ENCODE measurements at regions not wholly inside any gene's neighbourhood (a gene's known extent, or its start where the extent isn't known, plus 50 kb on each side); places are given as distances from the start of the nearest gene placed in this dataset.
"Not testable (repeated sequence)": the region's sequence is repeated elsewhere in the genome, so short reads cannot be mapped to it uniquely, and the experiment has no call there.

DNA sequence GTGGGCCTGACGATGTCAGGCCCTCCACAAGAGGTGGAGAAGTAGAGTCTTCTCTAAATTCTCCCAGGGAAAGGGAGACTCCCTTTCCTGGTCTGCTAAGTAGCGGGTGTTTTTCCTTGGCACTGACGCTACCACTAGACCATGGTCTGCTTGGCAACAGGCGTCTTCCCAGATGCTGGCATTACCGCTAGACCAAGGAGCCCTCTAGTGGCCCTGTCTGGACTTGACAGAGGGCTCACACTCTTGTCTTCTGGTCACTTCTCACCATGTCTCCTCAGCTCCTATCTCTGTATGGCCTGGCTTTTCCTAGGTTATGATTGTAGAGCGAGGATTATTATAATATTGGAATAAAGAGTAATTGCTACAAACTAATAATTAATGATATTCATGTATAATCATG lies 51.1 kb upstream of the RASSF6 start:
- H3K9me3 Mint-ChIP-seq; H3K27me3 ChIP-seq (ENCODE audit: insufficient read depth, low read length); DNase-seq; H3K36me3 ChIP-seq (ENCODE audit: insufficient read depth, low read length); POLR2A ChIA-PET (ENCODE audit: partially characterized antibody); intact Hi-C loops (cut with micrococcal nuclease); H3K36me3 Mint-ChIP-seq; H3K4me1 ChIP-seq (ENCODE audit: insufficient read depth, low read length); H3K9me3 ChIP-seq (ENCODE audit: control insufficient read depth in 1 of 2, low read length in 2 of 2); H3K4me1 Mint-ChIP-seq; H3K4me3 ChIP-seq (ENCODE audit: low read length in 2 of 2); H3K4me3 Mint-ChIP-seq; H3K27me3 Mint-ChIP-seq; H3K27ac ChIP-seq (ENCODE audit: low read depth, low read length); CTCF ChIA-PET (ENCODE audit: partially characterized antibody); H3K27ac Mint-ChIP-seq: not testable (repeated sequence)

DNA sequence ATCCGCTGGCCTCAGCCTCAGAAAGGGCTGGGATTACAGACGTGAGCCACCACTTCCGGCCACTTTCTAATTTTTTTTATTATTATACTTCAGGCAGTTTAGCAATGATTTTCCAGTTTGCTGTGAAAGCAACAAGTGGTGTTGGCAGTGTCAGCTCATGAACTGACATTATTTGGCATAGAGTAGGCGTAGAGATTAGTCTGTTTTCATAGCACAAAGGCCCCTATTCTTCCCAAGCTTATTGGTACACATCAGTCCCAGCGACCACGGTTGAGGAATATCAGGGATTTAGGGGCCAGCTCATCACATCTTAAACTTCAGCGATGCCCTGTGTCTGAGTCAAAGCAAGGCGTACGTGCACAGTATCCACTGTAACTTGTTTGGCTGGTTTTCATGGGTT lies 53.0 kb upstream of the RASSF6 start:
- POLR2A ChIA-PET (ENCODE audit: partially characterized antibody): no interaction called here
- no peak for DNase-seq
- Mint-ChIP-seq H3K4me1 (no peaks in the 10 kb centered on the region), H3K27ac (no peak overlapping the region), H3K9me3 (peaks cover 0 to 5% (median 0%) of the 10 kb centered on the region in 8 donors), H3K27me3 (no peaks in the 10 kb centered on the region), H3K4me3 (no peak overlapping the region), H3K36me3 (no peaks in the 10 kb centered on the region)
- no peak overlapping the region for H3K4me3 ChIP-seq (ENCODE audit: low read length in 2 of 2)
- H3K36me3 ChIP-seq (ENCODE audit: insufficient read depth, low read length): no peaks in the 10 kb centered on the region
- no peaks in the 10 kb centered on the region for H3K9me3 ChIP-seq (ENCODE audit: control insufficient read depth in 1 of 2, low read length in 2 of 2)
- no peaks in the 10 kb centered on the region for H3K4me1 ChIP-seq (ENCODE audit: insufficient read depth, low read length)
- CTCF ChIA-PET (ENCODE audit: partially characterized antibody): interaction anchor here (0.7 kb wide), 1 partner anchor 15 kb away, joined by 3 read pairs; no protein-coding TSS in a partner anchor
- intact Hi-C loops (cut with micrococcal nuclease): no loop called here
- H3K27ac ChIP-seq (ENCODE audit: low read depth, low read length): no peak overlapping the region
- no peaks in the 10 kb centered on the region for H3K27me3 ChIP-seq (ENCODE audit: insufficient read depth, low read length)

DNA sequence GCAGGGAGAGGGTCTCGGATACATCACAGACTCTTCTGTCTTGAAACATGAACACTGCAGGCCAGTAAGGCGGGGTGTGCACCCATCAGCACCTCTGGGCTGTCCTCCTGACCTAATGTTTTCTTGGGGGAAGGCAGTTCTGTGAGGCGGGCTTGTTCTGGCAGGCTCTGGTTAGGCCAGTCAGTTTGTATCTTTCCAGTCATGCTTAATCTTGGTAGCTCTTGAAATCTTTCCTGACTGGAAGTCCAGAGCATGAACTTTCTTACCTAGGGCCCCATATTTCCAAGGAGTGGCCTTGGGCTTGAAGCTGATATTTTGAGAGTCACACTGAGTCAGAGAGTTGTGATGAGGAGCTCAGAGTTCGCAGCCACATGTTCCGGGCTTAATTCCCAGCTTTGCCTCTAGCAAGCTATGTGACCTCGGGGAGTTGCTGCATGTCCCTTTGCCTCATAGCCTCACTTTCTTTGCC lies 54.2 kb upstream of the RASSF6 start:
- H3K36me3 Mint-ChIP-seq: no peaks in the 10 kb centered on the region
- no peaks in the 10 kb centered on the region for H3K27me3 Mint-ChIP-seq
- Histone ChIP-seq H3K27ac (ENCODE audit: low read depth, low read length) (no peak overlapping the region), H3K36me3 (ENCODE audit: insufficient read depth, low read length) (no peaks in the 10 kb centered on the region), H3K4me3 (ENCODE audit: low read length in 2 of 2) (no peak overlapping the region), H3K9me3 (ENCODE audit: control insufficient read depth in 1 of 2, low read length in 2 of 2) (no peaks in the 10 kb centered on the region), H3K4me1 (ENCODE audit: insufficient read depth, low read length) (no peaks in the 10 kb centered on the region), H3K27me3 (ENCODE audit: insufficient read depth, low read length) (no peaks in the 10 kb centered on the region)
- no peak overlapping the region for H3K27ac Mint-ChIP-seq
- intact Hi-C loops (cut with micrococcal nuclease): no loop called here
- DNase-seq: no peak
- peaks cover 0 to 5% (median 0%) of the 10 kb centered on the region in 8 donors for H3K9me3 Mint-ChIP-seq
- CTCF ChIA-PET (ENCODE audit: partially characterized antibody): interaction anchor here (0.6 to 1.2 kb wide), 2 partner anchors 20 to 22 kb away, joined by 3 to 4 read pairs; no protein-coding TSS in a partner anchor
- H3K4me3 Mint-ChIP-seq: no peak overlapping the region
- no peaks in the 10 kb centered on the region for H3K4me1 Mint-ChIP-seq
- POLR2A ChIA-PET (ENCODE audit: partially characterized antibody): no interaction called here

DNA sequence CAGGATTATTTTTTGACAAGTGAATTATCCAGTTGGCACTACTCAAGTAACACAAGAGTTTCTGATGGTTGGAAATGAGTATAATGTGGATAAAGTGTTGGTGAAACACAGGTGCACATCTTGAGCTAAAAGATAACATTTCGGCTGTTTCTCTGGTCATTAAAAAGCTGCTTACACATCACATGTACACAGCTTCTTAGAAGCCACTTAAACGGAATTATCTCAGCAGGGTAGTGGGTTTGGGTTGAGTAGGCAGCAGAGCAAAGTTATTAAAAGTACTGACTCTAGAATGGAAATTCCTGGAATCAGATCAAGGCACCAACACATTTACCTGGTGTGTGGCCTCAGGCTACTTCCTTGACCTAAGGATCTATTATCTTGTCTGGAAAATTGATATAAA lies 55.4 kb upstream of the RASSF6 start:
- Histone ChIP-seq H3K9me3 (ENCODE audit: control insufficient read depth in 1 of 2, low read length in 2 of 2) (no peaks in the 10 kb centered on the region), H3K27me3 (ENCODE audit: insufficient read depth, low read length) (no peaks in the 10 kb centered on the region), H3K4me1 (ENCODE audit: insufficient read depth, low read length) (no peaks in the 10 kb centered on the region), H3K27ac (ENCODE audit: low read depth, low read length) (no peak overlapping the region), H3K36me3 (ENCODE audit: insufficient read depth, low read length) (no peaks in the 10 kb centered on the region), H3K4me3 (ENCODE audit: low read length in 2 of 2) (no peak overlapping the region)
- Mint-ChIP-seq H3K9me3 (peaks cover 0 to 3% (median 0%) of the 10 kb centered on the region in 8 donors), H3K4me1 (no peaks in the 10 kb centered on the region), H3K27me3 (no peaks in the 10 kb centered on the region), H3K27ac (no peak overlapping the region), H3K36me3 (no peaks in the 10 kb centered on the region), H3K4me3 (no peak overlapping the region)
- intact Hi-C loops (cut with micrococcal nuclease): no loop called here
- CTCF ChIA-PET (ENCODE audit: partially characterized antibody): no interaction called here
- no peak for DNase-seq
- POLR2A ChIA-PET (ENCODE audit: partially characterized antibody): no interaction called here

DNA sequence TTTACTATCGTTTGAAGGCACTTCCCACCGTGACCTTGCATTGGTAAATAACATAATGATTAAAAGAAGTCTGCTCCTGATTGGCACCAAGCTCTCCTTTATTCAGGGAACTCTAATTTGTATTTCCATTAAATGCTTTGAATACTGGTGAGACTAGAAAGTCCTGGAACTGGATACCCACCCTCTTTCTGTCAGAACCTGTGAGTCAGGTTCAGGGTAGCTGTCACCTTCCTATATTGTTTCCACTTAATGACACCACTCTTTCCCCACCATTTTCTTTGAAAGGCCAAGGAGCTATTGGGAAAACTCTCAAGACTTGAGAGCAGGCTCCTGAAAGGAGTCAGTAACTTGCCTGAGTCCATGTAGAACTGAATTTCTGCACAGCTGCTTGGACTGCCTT lies 55.9 kb upstream of the RASSF6 start:
- Histone ChIP-seq H3K36me3 (ENCODE audit: insufficient read depth, low read length) (no peaks in the 10 kb centered on the region), H3K9me3 (ENCODE audit: control insufficient read depth in 1 of 2, low read length in 2 of 2) (no peaks in the 10 kb centered on the region), H3K27me3 (ENCODE audit: insufficient read depth, low read length) (no peaks in the 10 kb centered on the region), H3K4me3 (ENCODE audit: low read length in 2 of 2) (no peak overlapping the region), H3K27ac (ENCODE audit: low read depth, low read length) (no peak overlapping the region), H3K4me1 (ENCODE audit: insufficient read depth, low read length) (no peaks in the 10 kb centered on the region)
- no peaks in the 10 kb centered on the region for H3K27me3 Mint-ChIP-seq
- no peaks in the 10 kb centered on the region for H3K4me1 Mint-ChIP-seq
- ChIA-PET CTCF (ENCODE audit: partially characterized antibody) (no interaction called here), POLR2A (ENCODE audit: partially characterized antibody) (no interaction called here)
- peaks cover 0 to under 1% (median 0%) of the 10 kb centered on the region in 8 donors for H3K9me3 Mint-ChIP-seq
- intact Hi-C loops (cut with micrococcal nuclease): no loop called here
- no peak for DNase-seq
- no peaks in the 10 kb centered on the region for H3K36me3 Mint-ChIP-seq
- H3K27ac Mint-ChIP-seq: no peak overlapping the region
- no peak overlapping the region for H3K4me3 Mint-ChIP-seq

DNA sequence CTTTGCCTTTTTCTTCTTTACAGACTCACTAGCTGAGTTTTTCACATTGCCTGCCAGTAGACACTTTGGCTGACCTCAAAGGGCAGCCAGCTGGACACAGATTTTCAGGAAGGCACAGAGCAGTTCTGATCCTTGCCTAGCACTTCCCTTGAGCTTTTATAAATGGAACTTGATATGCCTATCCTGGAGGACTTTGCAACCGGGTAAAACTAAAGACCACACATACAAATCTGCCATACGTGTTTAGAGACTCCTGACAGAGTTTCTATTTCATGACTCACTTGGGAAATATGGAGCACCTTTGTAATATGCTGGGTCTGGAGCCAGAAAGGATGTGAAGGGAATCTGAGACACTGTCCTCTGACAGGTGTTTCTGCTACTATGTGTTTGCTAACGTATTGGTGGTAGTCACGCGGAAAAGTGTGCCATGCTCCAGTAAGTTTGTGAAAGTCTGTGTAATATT lies 56.7 kb upstream of the RASSF6 start:
- POLR2A ChIA-PET (ENCODE audit: partially characterized antibody): no interaction called here

DNA sequence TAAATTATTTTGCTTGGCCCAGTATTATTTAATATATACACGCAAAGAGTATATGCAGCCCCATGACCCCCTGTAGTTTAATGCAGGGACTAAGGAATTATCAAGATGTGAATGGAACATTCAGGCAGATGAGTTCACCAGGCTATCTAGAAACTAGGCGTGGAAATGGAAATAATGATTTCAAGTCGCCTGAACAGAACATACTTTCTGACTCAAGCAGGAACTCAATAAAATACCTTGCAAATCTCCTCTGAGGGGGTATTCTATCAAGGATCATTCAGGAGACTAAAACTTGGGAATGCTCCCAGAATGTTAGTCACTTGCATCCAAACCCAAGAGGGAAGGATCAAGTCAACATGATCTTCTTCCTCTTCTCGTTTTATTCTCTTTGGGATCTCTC lies 59.6 kb upstream of the RASSF6 start:
- no peaks in the 10 kb centered on the region for H3K9me3 ChIP-seq (ENCODE audit: control insufficient read depth in 1 of 2, low read length in 2 of 2)
- Mint-ChIP-seq H3K27me3 (peaks cover 0 to 3% of the 10 kb centered on the region in 2 donors), H3K9me3 (no peaks in the 10 kb centered on the region), H3K4me1 (no peaks in the 10 kb centered on the region), H3K27ac (no peak overlapping the region), H3K4me3 (no peak overlapping the region), H3K36me3 (no peaks in the 10 kb centered on the region)
- ChIA-PET CTCF (ENCODE audit: partially characterized antibody) (no interaction called here), POLR2A (ENCODE audit: partially characterized antibody) (no interaction called here)
- no peak for DNase-seq
- H3K27me3 ChIP-seq (ENCODE audit: insufficient read depth, low read length): no peaks in the 10 kb centered on the region
- H3K36me3 ChIP-seq (ENCODE audit: insufficient read depth, low read length): no peaks in the 10 kb centered on the region
- intact Hi-C loops (cut with micrococcal nuclease): no loop called here
- H3K4me1 ChIP-seq (ENCODE audit: insufficient read depth, low read length): no peaks in the 10 kb centered on the region
- no peak overlapping the region for H3K27ac ChIP-seq (ENCODE audit: low read depth, low read length)
- H3K4me3 ChIP-seq (ENCODE audit: low read length in 2 of 2): no peak overlapping the region

More for the DNA sequence above, 56.7 kb upstream of the RASSF6 start:
- intact Hi-C loops (cut with micrococcal nuclease): no loop called here
- Mint-ChIP-seq H3K27ac (no peak overlapping the region), H3K27me3 (no peaks in the 10 kb centered on the region), H3K36me3 (no peaks in the 10 kb centered on the region), H3K4me1 (no peaks in the 10 kb centered on the region), H3K4me3 (no peak overlapping the region), H3K9me3 (no peaks in the 10 kb centered on the region)
- Histone ChIP-seq H3K4me3 (ENCODE audit: low read length in 2 of 2) (no peak overlapping the region), H3K27me3 (ENCODE audit: insufficient read depth, low read length) (no peaks in the 10 kb centered on the region), H3K9me3 (ENCODE audit: control insufficient read depth in 1 of 2, low read length in 2 of 2) (no peaks in the 10 kb centered on the region), H3K4me1 (ENCODE audit: insufficient read depth, low read length) (no peaks in the 10 kb centered on the region), H3K27ac (ENCODE audit: low read depth, low read length) (no peak overlapping the region), H3K36me3 (ENCODE audit: insufficient read depth, low read length) (no peaks in the 10 kb centered on the region)
- no peak for DNase-seq
- CTCF ChIA-PET (ENCODE audit: partially characterized antibody): no interaction called here

DNA sequence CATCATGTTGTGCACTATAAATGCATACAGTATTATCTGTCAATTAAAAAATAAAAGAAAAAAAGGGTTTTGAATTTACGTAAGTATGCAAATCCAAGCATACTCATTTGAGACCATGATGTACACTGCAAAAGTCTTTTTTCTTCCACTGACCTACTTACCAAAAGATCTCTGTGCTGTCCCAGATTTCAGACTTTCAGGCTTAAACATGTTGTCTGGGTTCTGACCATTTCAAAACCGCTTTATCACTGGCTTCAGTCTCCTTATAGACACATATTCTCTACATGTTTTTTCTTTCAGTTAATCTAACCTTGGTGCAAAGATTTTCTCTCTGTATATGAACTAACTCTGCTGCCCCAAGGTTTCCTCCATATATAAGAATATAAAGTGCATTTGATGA lies 58.6 kb upstream of the CXCL8 start:
- no peaks in the 10 kb centered on the region for H3K36me3 Mint-ChIP-seq
- no peak for DNase-seq
- Histone ChIP-seq H3K27me3 (ENCODE audit: insufficient read depth, low read length) (no peaks in the 10 kb centered on the region), H3K36me3 (ENCODE audit: insufficient read depth, low read length) (no peaks in the 10 kb centered on the region), H3K4me3 (ENCODE audit: low read length in 2 of 2) (no peak overlapping the region), H3K27ac (ENCODE audit: low read depth, low read length) (no peak overlapping the region), H3K4me1 (ENCODE audit: insufficient read depth, low read length) (no peaks in the 10 kb centered on the region), H3K9me3 (ENCODE audit: control insufficient read depth in 1 of 2, low read length in 2 of 2) (no peaks in the 10 kb centered on the region)
- ChIA-PET POLR2A (ENCODE audit: partially characterized antibody) (no interaction called here), CTCF (ENCODE audit: partially characterized antibody) (no interaction called here)
- H3K9me3 Mint-ChIP-seq: peaks cover 0 to 4% (median 0%) of the 10 kb centered on the region in 8 donors
- peaks cover 0 to 9% of the 10 kb centered on the region in 2 donors for H3K27me3 Mint-ChIP-seq
- H3K27ac Mint-ChIP-seq: no peak overlapping the region
- no peaks in the 10 kb centered on the region for H3K4me1 Mint-ChIP-seq
- intact Hi-C loops (cut with micrococcal nuclease): no loop called here
- H3K4me3 Mint-ChIP-seq: no peak overlapping the region
